ENCODE measurements at regions not wholly inside any gene's neighbourhood (a gene's known extent, or its start where the extent isn't known, plus 50 kb on each side); places are given as distances from the start of the nearest gene placed in this dataset.

- Histone ChIP-seq H3K27ac (no peak overlapping the region), H3K4me3 (no peak overlapping the region)
Observed at GRCh38 chr5:142441616-142442015, 116.8 kb upstream of the SPRY4 start.

DNA sequence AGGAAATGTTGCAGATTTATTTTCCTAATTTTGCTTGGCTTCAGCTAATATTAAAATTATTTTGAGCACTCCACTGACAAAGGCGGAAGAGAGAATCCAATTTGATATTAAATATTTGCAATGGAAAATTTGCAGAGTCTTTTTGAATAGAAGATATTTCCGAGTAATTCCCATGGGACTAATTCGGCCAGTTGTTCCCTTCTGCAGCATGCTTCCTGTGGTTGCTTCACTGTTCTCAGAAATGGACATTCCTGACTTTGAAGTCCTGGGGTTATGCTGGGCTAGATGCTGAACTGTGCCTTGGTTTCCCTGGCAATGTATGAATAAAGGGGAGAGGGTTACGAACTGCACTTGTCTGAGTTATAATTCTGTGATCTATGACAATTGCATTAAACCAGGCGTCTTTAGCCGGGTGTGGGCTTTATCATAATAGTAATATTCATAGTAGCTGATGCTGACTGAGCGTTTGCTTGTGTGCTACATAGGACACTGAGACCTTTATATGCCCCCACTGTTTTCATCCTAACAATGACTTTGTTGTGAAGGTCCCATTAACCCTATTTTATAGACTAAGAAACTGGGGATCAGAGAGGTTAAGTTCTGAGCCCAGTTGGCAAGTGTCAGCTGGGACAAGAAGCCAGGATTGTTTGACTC lies 114.5 kb upstream of the SPRY4 start:
- no peak overlapping the region for H3K27ac ChIP-seq
- no peak overlapping the region for H3K4me3 ChIP-seq

DNA sequence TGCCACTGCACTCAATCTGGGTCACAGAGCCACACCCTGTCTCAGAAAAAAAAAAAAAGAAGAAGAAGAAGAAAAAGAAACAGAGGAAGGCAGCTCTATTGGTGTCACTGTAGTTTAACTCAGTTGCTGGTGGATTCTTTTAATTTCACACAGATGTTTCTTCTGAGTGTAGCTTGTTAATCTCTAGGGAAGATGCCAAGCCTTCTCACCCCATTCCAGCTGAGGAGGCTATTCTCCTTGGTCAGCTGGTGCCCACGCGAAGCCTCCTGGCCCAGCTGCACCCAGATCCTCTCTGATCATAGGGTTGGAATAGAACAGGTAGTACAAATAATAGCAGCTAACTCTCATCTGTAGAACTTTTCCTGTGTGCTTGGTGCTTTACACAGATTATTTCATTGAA lies 113.8 kb upstream of the SPRY4 start:
- no peak overlapping the region for H3K27ac ChIP-seq

DNA sequence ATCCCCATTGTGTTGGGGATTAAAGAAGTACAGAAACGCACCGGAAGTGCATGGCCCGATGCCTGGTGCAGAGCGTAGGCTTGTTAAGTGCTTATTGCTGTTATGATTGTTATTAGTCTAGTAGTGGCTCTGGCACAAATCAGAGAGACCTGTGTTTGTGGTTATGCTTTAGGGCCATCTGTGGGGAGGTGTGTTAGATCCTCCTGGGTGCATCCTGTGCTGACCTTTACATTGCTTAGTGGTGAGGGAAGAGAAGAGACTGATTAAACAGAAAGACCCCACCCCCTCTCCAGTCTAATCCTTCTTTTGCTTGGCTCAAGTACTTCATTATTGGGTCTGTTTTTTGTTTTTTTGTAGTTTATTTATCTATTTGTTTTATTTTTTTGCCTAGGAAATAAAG lies 112.7 kb upstream of the SPRY4 start:
- no peak overlapping the region for H3K4me3 ChIP-seq
- H3K27ac ChIP-seq: no peak overlapping the region

More for the DNA sequence above, 113.8 kb upstream of the SPRY4 start:
- H3K4me3 ChIP-seq: no peak overlapping the region

DNA sequence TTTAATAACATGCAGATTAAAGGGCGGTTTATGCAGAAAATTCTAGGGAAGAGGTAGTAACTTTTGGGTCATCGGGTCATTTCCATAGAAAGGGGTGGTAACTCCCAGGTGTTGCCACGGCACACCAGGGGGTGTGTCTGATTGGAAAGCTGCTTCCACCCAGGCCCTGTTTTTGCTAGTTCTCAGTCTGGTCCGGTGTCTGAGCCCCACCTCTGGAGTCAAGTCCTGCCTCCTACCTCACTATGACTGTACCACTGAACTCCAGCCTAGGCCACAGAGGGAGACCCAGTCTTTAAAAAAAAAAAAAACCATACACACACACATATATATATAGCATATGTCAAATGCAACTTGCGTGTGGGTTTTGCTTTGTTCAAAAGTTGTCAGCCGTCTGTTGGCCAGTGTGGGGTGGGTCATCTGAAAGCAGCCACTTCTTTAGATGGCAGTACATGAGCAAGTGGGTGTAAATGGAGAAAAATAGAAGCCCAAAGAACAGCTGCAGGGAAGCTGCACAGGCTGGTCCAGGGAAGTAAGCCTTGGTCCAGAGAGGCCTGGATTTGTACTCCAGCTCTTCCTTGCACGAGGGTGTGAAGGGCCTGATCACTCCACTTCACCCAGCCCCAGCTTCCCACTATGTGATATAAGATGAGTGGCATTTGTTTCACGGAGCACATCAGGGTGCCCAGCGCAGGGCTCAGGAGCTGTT lies 110.7 kb upstream of the SPRY4 start:
- H3K27ac ChIP-seq: no peak overlapping the region
- H3K4me3 ChIP-seq: no peak overlapping the region

DNA sequence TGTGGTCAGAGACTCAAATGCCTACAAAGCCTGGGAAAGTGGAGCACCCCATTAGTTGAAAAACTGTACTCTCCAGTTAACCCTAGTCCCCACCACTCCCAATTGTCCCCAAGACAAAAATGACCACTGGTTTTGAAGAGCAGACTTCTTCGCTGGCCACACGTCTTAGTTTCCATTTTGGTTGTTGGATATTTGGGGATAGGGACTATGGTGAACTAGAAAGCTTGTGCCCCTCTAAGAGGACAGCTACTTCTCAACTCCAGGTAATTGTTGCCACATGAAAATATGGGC lies 109.4 kb upstream of the SPRY4 start:
- H3K27ac ChIP-seq: peak overlapping the region in 3 of 21 experiments; percentile 10 to 87 (median 15)
- no peak overlapping the region for H3K4me3 ChIP-seq

- Histone ChIP-seq H3K4me3 (no peak overlapping the region), H3K27ac (peak overlapping the region in 4 of 21 experiments; percentile 10 to 87 (median 32))
Observed at GRCh38 chr5:142433526-142434321, 108.9 kb upstream of the SPRY4 start.

- Histone ChIP-seq H3K4me3 (no peak overlapping the region), H3K27ac (peak overlapping the region in 7 of 21 experiments; percentile 15 to 87 (median 47))
Observed at GRCh38 chr5:142432961-142433360, 108.1 kb upstream of the SPRY4 start.

DNA sequence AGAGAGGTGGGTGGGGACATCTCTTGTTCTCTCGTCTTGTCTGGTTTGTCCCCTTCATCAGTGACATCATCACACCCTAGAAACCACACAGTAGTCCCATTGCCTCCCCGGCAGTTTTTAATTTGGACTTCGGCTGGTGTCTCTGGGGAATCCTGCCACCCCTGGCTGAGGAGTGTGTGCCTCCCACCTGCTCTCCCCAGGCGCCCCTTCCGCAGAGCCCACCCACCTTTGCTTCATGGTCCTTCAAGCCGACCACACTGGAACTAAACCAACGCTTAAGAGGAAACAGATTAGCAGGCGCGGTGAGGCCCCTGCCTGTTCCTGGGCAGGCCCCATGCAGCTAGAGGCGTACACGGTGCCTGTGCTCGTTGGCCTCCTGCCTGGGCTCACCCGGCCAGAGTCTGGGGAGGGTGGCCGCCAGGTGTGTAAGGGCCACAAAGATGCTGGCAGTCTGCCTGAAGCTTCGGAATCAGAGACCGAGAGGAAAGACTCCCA lies 107.6 kb upstream of the SPRY4 start:
- H3K27ac ChIP-seq: peak overlapping the region in 8 of 21 experiments; percentile 15 to 87 (median 44)
- H3K4me3 ChIP-seq: no peak overlapping the region

DNA sequence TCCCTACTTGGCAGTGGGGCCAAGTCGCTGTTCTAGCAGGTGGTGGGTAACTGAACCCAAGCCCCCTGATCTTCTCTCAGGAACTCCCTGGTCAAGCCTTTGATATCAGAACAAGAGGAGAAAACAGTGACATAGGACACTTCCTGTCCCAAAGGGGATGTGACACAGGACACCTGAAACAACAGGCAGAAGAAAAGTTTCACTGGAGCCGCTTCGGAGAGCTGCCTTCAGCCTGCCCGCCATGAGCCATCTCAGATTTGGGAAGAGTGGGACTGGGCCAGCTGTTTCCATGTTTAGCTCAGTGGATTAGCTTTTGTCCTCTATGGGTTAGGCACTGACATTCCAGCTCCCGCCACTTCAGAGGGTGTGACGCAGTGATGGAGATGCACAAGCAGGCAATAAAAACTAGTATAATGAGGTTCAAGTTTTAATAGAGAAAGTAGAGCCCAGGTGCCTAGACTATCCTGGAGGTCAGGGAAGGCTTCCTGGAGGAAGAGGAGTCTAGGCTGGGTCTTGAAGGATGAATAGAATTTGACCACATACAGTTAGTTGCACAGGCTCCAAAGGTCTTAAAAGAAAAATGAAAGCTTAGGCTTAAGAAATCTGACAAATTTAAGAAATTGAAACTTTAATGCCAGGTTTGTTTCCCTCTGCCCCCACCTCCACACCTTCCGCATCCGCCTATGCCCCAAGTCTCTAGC lies 104.1 kb upstream of the SPRY4 start:
- H3K27ac ChIP-seq: no peak overlapping the region
- H3K4me3 ChIP-seq: no peak overlapping the region

DNA sequence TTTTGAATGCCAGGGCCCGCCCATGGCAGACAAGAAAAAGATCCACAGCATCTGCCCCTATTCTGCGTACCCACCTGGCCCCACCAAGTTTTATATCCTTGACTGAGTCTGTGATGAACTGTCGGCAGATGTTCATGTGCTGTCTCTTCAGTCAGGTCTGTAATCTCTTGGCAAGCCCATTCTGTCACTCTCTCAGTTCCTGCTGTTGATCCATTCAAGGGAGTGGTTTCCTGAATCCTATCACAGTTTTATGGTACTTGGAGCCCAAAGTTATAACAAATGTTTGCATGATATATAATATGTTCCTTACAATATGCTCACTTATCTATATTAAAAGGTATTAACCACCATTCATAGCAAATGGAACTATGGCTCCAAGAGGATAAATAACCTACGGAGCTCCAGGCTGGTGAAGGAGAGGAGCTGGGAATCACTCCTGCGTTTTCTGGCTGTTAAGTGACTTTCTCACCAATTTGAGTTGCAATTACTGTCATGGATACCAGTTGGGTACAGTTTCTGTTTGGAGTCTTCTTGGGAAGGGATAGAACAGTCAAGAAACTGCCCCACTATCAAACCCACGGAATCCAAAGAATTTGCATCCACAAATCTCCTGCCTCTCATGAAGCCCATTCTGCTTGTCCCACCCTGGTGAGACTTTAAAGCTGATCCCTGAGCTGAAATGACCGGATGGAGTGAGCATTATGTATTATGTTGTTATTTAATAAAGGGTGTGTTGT lies 103.4 kb upstream of the SPRY4 start:
- H3K27ac ChIP-seq: no peak overlapping the region
- H3K4me3 ChIP-seq: no peak overlapping the region

DNA sequence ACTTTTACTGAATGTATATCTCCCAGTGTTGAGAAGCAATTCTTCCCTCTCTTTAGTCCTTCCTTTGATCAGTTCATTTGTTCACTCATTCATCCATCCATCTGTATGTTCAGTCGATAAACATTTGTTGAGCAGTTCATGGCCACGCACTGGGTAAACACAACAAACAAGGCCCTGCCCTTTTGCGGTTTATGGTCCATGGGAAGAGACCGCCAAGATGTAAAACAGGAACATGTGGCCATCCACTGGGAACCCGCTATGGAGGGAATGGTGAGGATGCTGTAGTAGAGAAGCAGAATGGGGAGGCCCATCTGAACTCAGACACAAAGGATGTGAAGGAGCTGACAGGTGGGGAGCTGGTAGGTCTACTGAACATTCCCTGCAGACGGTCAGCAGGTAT lies 102.7 kb upstream of the SPRY4 start:
- H3K27ac ChIP-seq: no peak overlapping the region

DNA sequence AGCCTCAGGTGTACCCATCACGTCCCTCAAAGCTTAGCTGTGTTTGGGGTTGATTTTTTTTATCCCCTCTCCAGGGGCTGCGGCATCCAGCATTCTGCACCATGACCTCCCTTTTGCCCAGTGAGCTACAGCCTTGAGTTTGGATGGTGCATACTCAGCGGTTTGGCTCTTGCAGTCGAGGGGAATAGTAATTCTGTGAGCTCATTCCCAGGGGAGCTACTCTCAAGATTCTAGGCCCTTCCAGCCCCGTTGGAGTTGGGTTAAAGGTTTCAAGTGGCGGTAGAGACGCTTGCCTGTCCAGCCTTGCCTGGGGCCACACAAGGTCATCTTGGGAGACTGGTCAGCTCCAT lies 102.2 kb upstream of the SPRY4 start:
- peak overlapping the region in 2 of 21 experiments; percentile 10 to 48 for H3K27ac ChIP-seq
- H3K4me3 ChIP-seq: no peak overlapping the region

More for the DNA sequence above, 102.7 kb upstream of the SPRY4 start:
- no peak overlapping the region for H3K4me3 ChIP-seq

GRCh38 chr5:142426129-142427014 lies 101.6 kb upstream of the SPRY4 start:
- peak overlapping the region in 8 of 21 experiments; percentile 0 to 58 (median 29) for H3K27ac ChIP-seq
- no peak overlapping the region for H3K4me3 ChIP-seq

DNA sequence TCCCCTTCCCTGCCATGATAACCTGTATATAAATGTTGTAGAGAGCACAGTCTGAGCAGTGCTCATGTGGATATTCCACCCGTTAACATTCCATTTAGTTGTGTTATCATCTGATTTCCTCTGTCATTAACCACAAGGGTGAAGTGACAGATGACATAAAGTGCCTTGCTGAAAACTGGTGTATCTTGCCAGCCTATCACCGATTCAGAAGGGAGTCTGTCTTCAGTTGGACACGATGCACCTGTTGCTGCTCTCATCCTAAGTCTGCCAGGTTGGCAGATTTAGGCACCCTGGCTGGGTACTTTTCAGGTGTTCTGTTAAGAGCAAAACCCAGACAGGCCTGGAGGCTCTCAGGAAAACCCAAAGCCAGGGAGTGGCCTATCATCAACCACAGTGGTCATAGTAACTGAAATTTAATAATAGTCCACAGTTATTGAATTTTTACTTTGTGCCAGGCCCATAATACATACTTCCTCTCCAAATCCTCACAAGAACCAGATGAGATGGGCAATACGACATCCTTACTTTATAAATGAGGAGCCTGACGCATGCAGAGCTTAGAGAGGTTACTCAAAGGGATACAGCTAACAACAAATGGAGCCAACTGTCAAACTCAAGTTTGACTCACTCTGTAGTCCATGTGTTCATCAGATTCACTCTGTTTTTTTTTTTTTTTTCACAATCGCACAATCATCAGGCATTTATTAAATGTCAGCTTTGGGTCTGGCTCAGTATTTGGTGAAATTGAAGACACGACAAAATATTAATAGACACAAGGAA lies 100.7 kb upstream of the SPRY4 start:
- Histone ChIP-seq H3K4me3 (no peak overlapping the region), H3K27ac (peak overlapping the region in 2 of 21 experiments; percentile 18 to 48)

GRCh38 chr5:142422429-142422828 lies 97.6 kb upstream of the SPRY4 start:
- Histone ChIP-seq H3K4me3 (no peak overlapping the region), H3K27ac (no peak overlapping the region)

- Histone ChIP-seq H3K4me3 (no peak overlapping the region), H3K27ac (no peak overlapping the region)
Observed at GRCh38 chr5:142421621-142422397, 97.0 kb upstream of the SPRY4 start.

Data from skin epidermis (tissue), 12 donors.